ENCODE measurements at regions not wholly inside any gene's neighbourhood (a gene's known extent, or its start where the extent isn't known, plus 50 kb on each side); places are given as distances from the start of the nearest gene placed in this dataset.

- H3K4me1 Mint-ChIP-seq, result no peaks in the 10 kb centered on the region
- ATAC-seq (no peak), DNase-seq (no peak)
- no peaks in the 10 kb centered on the region for H3K27me3 Mint-ChIP-seq
- no peak overlapping the region for H3K27ac Mint-ChIP-seq
- H3K4me3 Mint-ChIP-seq, result no peak overlapping the region
- H3K9me3 Mint-ChIP-seq, result no peaks in the 10 kb centered on the region
These were observed 79.5 kb upstream of the SCOC start for GRCh38 chr4:140293979-140294378.

DNA sequence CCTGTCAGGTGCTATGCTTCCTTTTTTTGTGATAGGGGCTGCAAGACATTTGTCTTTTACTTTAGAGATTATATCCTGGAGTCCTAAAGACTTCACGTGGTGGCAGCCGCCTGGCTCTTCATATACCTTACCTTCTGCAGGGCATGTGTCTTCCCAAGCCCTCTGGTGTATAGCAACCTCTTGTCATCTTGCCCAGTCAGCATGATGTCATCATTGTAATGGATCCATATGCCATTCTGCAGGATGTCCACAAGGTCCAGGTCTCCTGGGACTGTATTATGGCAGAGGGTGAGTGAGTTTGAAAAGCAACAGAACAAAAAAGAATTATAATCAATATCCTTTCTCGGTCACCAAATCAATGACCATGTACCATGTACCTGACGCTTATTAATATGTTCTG lies 82.2 kb upstream of the SCOC start:
- Mint-ChIP-seq H3K4me3 (no peak overlapping the region), H3K27me3 (no peaks in the 10 kb centered on the region), H3K27ac (no peak overlapping the region), H3K9me3 (no peaks in the 10 kb centered on the region), H3K4me1 (no peaks in the 10 kb centered on the region)
- ATAC-seq (no peak), DNase-seq (no peak)

DNA sequence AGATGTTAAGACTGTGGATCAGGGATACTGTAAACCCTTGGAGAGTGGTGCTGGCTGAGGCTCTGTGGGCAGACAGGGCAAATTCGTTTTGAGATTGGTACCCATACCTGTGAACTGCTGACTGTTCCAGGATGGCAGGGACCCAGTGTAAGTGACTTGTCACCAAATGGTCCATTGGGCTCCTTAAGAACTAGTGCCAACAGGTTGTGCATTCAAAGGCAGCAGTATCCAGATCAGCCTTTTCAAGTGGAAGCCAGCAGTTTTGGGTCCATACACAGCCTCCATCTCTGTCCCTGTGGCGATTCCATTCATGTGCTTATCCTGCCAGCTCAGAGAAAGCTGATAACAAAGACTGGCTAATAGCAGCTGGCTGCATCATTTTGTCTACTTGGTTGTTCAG lies 84.0 kb upstream of the SCOC start:
- Mint-ChIP-seq H3K9me3 (no peaks in the 10 kb centered on the region), H3K27ac (no peak overlapping the region), H3K4me1 (no peaks in the 10 kb centered on the region), H3K4me3 (no peak overlapping the region), H3K27me3 (no peaks in the 10 kb centered on the region)
- ATAC-seq (no peak), DNase-seq (no peak)

GRCh38 chr4:140286456-140286855 lies 87.0 kb upstream of the SCOC start:
- no peak overlapping the region for H3K4me3 Mint-ChIP-seq
- H3K9me3 Mint-ChIP-seq, result no peaks in the 10 kb centered on the region
- H3K27ac Mint-ChIP-seq, result no peak overlapping the region
- no peaks in the 10 kb centered on the region for H3K27me3 Mint-ChIP-seq
- DNase-seq, result no peak
- H3K4me1 Mint-ChIP-seq, result no peaks in the 10 kb centered on the region
- ATAC-seq, result no peak

DNA sequence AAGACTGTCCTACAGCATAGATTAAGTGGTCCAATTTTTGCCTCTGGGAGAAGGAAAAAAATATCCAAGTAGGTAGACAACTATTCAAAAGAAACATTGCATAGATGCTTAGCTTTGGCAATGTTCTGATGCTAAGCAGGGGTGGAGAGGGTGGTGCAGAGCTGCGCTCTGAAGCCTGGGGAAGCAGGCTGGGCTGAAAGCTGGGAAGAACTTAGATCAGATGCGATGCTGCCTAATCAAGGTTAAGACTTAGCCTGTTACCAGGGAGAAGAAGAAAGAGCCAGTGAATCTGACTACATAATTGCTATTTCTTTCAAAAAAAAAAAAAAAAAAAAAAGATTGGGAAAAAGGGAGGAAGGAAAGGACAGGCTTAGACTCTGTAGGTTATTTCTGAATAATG lies 89.0 kb upstream of the SCOC start:
- Mint-ChIP-seq H3K4me3 (no peak overlapping the region), H3K27me3 (peaks cover 10% of the 10 kb centered on the region), H3K27ac (no peak overlapping the region), H3K9me3 (no peaks in the 10 kb centered on the region), H3K4me1 (no peaks in the 10 kb centered on the region)
- DNase-seq (no peak), ATAC-seq (no peak)

GRCh38 chr4:140281828-140282552 lies 91.5 kb upstream of the SCOC start:
- H3K4me3 Mint-ChIP-seq, result no peak overlapping the region

DNA sequence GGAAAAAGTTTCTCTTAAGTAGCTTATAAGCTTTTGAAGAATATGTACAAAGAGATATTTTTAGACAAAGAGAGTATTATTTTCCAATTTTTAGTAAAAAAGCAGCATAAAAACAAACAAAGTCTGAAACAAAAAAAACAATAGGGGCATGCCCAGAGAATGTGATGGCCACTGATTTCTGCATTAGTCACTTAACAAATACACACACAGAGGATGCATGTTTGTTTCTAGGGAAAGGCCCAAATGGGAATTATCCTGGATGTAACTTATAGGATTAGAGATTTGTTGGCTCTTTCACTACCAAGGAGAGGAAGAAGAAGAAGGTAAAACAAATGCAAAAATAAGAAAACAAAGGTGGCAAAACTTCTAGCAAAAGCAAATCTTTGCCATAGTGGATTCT lies 95.9 kb upstream of the SCOC start:
- no peak overlapping the region for H3K27ac Mint-ChIP-seq
- no peak for DNase-seq
- ATAC-seq, result no peak
- no peak overlapping the region for H3K4me3 Mint-ChIP-seq
- peaks cover 0 to 7% of the 10 kb centered on the region in 2 donors for H3K9me3 Mint-ChIP-seq
- no peaks in the 10 kb centered on the region for H3K4me1 Mint-ChIP-seq
- H3K27me3 Mint-ChIP-seq, result peaks cover 10% of the 10 kb centered on the region

More at GRCh38 chr4:140281828-140282552, 91.5 kb upstream of the SCOC start:
- no peak for ATAC-seq
- no peak for DNase-seq
- no peaks in the 10 kb centered on the region for H3K4me1 Mint-ChIP-seq
- H3K9me3 Mint-ChIP-seq, result peaks cover 0 to 7% of the 10 kb centered on the region in 2 donors
- peaks cover 10% of the 10 kb centered on the region for H3K27me3 Mint-ChIP-seq
- no peak overlapping the region for H3K27ac Mint-ChIP-seq

DNA sequence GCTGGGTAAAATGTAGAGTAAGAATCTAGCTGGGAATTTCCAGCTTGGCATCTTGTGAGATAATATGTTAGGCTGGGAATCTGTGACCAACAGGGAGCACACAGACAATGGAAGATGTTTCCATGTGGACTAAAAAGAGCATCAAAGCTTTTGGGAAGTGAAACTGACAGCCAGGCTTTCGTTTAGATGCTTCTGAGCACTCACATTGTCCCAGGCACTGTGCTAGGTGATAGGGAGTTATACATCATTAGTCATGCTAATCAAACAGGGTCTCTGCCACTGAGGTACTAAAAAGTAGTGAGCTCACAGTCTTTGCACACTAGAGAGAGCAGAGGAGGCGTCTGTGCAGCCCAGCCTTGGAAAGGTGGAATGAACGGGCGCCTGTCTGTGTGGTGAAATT lies 101.9 kb upstream of the SCOC start:
- no peaks in the 10 kb centered on the region for H3K27me3 Mint-ChIP-seq
- no peak overlapping the region for H3K27ac Mint-ChIP-seq
- H3K9me3 Mint-ChIP-seq, result no peaks in the 10 kb centered on the region
- H3K4me1 Mint-ChIP-seq, result no peaks in the 10 kb centered on the region
- H3K4me3 Mint-ChIP-seq, result no peak overlapping the region
- no peak for DNase-seq
- ATAC-seq, result no peak

- DNase-seq, result no peak
- no peak overlapping the region for H3K4me3 Mint-ChIP-seq
- H3K9me3 Mint-ChIP-seq, result no peaks in the 10 kb centered on the region
- H3K4me1 Mint-ChIP-seq, result no peaks in the 10 kb centered on the region
- peak overlapping the region in 1 of 2 donors; percentile 21 for H3K27ac Mint-ChIP-seq
- H3K27me3 Mint-ChIP-seq, result no peaks in the 10 kb centered on the region
- no peak for ATAC-seq
These were observed 104.1 kb upstream of the SCOC start for GRCh38 chr4:140269369-140269768.

- Mint-ChIP-seq H3K27me3 (no peaks in the 10 kb centered on the region), H3K27ac (no peak overlapping the region), H3K4me3 (no peak overlapping the region), H3K9me3 (no peaks in the 10 kb centered on the region), H3K4me1 (no peaks in the 10 kb centered on the region)
- no peak for DNase-seq
- ATAC-seq, result no peak
These were observed 105.1 kb upstream of the SCOC start for GRCh38 chr4:140268186-140268841.

- Mint-ChIP-seq H3K27me3 (no peaks in the 10 kb centered on the region), H3K27ac (no peak overlapping the region), H3K4me3 (no peak overlapping the region), H3K4me1 (no peaks in the 10 kb centered on the region), H3K9me3 (no peaks in the 10 kb centered on the region)
- ATAC-seq (no peak), DNase-seq (no peak)
These were observed 105.9 kb upstream of the SCOC start for GRCh38 chr4:140267576-140267975.

GRCh38 chr4:140266958-140267568 lies 106.4 kb upstream of the SCOC start:
- Mint-ChIP-seq H3K4me1 (no peaks in the 10 kb centered on the region), H3K9me3 (no peaks in the 10 kb centered on the region), H3K4me3 (no peak overlapping the region), H3K27ac (no peak overlapping the region), H3K27me3 (no peaks in the 10 kb centered on the region)
- DNase-seq (no peak), ATAC-seq (no peak)

- no peaks in the 10 kb centered on the region for H3K9me3 Mint-ChIP-seq
- ATAC-seq, result no peak
These were observed 106.2 kb upstream of the MAML3 start for GRCh38 chr4:140260227-140260626.

GRCh38 chr4:140258476-140258875 lies 104.5 kb upstream of the MAML3 start:
- H3K27me3 Mint-ChIP-seq, result peaks cover 30% of the 10 kb centered on the region
- ATAC-seq, result no peak
- peaks cover 16% of the 10 kb centered on the region for H3K4me1 Mint-ChIP-seq
- DNase-seq, result no peak
- no peaks in the 10 kb centered on the region for H3K9me3 Mint-ChIP-seq
- no peak overlapping the region for H3K4me3 Mint-ChIP-seq
- H3K27ac Mint-ChIP-seq, result no peak overlapping the region

More at GRCh38 chr4:140260227-140260626, 106.2 kb upstream of the MAML3 start:
- H3K27ac Mint-ChIP-seq, result no peak overlapping the region
- DNase-seq, result no peak
- peaks cover 11% of the 10 kb centered on the region for H3K4me1 Mint-ChIP-seq
- peaks cover 19% of the 10 kb centered on the region for H3K27me3 Mint-ChIP-seq
- no peak overlapping the region for H3K4me3 Mint-ChIP-seq

GRCh38 chr4:140257461-140258305 lies 103.7 kb upstream of the MAML3 start:
- no peak for ATAC-seq
- DNase-seq, result no peak
- Mint-ChIP-seq H3K4me1 (peaks cover 18% of the 10 kb centered on the region), H3K27ac (peak overlapping the region in 1 of 2 donors; percentile 54), H3K9me3 (no peaks in the 10 kb centered on the region), H3K4me3 (no peak overlapping the region), H3K27me3 (peaks cover 30% of the 10 kb centered on the region)
